ENCODE measurements at regions not wholly inside any gene's neighbourhood (a gene's known extent, or its start where the extent isn't known, plus 50 kb on each side); places are given as distances from the start of the nearest gene placed in this dataset.

DNA sequence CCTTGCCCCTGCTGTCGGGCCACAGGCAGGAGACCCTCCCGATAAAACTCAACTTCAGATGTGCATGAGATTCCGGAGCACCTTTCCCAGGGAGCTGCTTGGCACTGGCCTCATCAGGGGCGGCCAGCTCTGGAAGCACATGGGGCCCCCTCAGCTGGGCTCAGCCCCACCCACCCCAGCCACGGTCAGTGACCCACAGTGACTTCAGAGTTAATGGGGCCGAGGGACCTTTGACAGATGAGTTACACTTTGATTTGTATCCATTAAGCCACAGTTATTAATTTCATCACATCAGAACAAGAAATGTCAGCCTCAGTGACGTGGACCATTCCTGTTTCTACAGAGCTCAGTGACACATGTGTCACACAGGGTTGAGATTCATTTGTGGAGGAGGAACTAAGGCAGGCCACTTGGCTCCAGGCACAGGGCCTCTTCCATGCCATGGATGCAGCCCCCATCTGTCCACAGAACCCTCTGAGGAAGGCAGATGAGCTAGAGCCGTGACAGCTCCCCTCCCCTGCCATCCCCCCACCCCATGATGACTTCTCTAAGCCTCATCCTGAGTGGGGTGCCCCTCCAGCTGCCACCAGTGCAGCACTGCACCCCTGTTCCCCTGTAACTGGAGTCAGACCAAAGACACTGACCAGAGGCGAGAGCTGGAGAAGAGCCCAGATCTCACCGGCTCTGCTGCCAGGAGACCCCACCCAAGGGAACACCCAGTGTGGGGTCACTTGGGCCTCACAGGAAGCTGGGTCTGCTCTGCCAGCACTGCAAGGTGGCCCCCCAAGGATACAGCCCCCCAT, 69.4 kb upstream of the ADAMTS2 start:
- TF ChIP-seq POLR2AphosphoS5 (IDR thresholded peaks at IDR 0.05) (no peak), POLR2A (IDR thresholded peaks at IDR 0.05) (no peak)
- TF ChIP-seq, protein P1, sequence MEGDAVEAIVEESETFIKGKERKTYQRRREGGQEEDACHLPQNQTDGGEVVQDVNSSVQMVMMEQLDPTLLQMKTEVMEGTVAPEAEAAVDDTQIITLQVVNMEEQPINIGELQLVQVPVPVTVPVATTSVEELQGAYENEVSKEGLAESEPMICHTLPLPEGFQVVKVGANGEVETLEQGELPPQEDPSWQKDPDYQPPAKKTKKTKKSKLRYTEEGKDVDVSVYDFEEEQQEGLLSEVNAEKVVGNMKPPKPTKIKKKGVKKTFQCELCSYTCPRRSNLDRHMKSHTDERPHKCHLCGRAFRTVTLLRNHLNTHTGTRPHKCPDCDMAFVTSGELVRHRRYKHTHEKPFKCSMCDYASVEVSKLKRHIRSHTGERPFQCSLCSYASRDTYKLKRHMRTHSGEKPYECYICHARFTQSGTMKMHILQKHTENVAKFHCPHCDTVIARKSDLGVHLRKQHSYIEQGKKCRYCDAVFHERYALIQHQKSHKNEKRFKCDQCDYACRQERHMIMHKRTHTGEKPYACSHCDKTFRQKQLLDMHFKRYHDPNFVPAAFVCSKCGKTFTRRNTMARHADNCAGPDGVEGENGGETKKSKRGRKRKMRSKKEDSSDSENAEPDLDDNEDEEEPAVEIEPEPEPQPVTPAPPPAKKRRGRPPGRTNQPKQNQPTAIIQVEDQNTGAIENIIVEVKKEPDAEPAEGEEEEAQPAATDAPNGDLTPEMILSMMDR (IDR thresholded peaks at IDR 0.05 in 8 of 11, conservative IDR thresholded peaks at IDR 0.05 in 3 of 11) = no peak
- no peak overlapping the region for H3K27ac ChIP-seq
- intact Hi-C loops (cut with DNase I; ENCODE audit: low total_unique reads) = no loop called here
- H3K4me1 ChIP-seq = peaks cover 0 to 21% (median 7%) of the 10 kb centered on the region in 6 donors
- WGBS, 5 donors = 75 to 83% (median 76%) methylated on average over 7 to 10 of the region's 10 CpGs
- peaks cover 0 to 16% (median 0%) of the 10 kb centered on the region in 7 donors for H3K27me3 ChIP-seq (replicated peaks in 1 of 7)
- no peaks in the 10 kb centered on the region for H3K36me3 ChIP-seq
- H3K9me3 ChIP-seq = no peaks in the 10 kb centered on the region
- DNase-seq = no peak
- H3K4me3 ChIP-seq = no peak overlapping the region

DNA sequence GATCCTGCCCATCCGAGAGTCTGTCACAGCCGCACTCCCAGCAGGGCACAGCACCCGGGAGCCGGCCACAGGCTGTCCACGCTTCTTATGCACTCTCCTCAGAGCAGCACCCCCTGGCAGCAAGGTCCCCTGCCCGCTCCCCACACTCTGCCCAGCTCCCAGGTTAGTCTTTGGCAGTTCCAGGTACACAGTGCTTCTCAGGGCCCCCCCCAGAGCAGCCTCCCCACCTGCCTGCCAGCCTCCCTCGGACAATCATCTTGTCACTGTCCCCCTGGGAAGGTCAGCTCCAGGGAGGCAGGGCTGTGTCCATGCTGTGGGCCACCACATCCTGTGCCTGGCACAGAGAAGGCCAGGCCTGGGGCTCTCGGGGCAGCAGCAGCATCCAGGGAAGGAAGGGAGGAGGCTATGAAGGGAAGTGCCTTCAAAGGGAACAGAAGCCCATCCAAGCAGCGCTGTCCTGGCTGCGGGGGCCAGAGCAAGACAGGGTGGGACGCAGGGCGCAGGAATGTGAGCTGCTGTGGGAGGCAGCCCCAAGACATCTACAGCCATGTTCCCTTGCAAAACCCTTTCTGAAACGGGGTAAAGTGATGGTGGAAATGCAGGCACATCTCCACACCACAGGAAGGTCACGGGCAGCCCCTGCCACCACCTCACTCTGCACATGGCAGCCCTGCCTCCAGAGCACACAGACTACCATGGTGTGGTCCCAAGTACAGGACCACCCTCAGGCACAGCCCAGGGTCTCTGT, 68.6 kb upstream of the ADAMTS2 start:
- DNase-seq = no peak
- H3K27me3 ChIP-seq (replicated peaks in 1 of 7) = peaks cover 0 to 16% (median 0%) of the 10 kb centered on the region in 7 donors
- intact Hi-C loops (cut with DNase I; ENCODE audit: low total_unique reads) = no loop called here
- H3K4me1 ChIP-seq = peaks cover 0 to 21% (median 7%) of the 10 kb centered on the region in 6 donors
- H3K4me3 ChIP-seq = no peak overlapping the region
- no peaks in the 10 kb centered on the region for H3K36me3 ChIP-seq
- no peaks in the 10 kb centered on the region for H3K9me3 ChIP-seq
- no peak overlapping the region for H3K27ac ChIP-seq
- WGBS, 5 donors = 63 to 80% (median 73%) methylated on average over 9 to 14 of the region's 14 CpGs
- TF ChIP-seq POLR2A (IDR thresholded peaks at IDR 0.05) (no peak), POLR2AphosphoS5 (IDR thresholded peaks at IDR 0.05) (peak in 2 of 3 donors; percentile 34 to 41)

DNA sequence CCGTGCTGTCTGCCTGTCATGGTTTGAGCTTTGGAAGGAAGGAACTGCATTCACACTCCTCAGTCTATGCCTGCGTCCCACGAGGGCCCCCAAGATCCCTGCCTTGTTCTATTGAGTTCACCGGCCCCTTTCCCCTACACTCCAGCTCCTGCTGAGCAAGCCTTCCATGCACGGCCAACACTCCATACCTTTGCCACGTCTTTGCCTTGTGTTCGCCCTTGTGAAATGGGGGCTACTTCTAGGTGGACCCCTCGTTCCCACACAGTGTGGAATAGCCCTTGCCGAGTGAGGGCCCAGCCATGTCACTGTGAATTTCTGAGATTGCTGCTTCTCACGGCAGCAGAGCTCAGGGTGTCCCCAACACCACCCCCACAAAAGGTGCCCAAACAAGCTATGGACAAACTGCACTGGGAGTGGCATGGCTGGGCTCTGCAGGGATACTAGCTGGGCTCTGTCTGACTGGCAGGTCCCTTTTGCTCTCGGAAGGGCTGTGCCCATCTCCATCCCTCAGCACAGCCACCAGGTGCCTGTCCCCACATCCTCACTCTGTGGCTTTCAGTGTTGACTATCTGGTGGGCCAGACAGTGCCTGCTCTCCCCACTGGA, 67.9 kb upstream of the ADAMTS2 start:
- WGBS, 5 donors = 84 to 92% (median 88%) methylated on average over 10 to 11 of the region's 11 CpGs
- Histone ChIP-seq H3K4me3 (no peak overlapping the region), H3K4me1 (peaks cover 0 to 21% (median 7%) of the 10 kb centered on the region in 6 donors), H3K27me3 (replicated peaks in 1 of 7) (peaks cover 0 to 16% (median 0%) of the 10 kb centered on the region in 7 donors), H3K36me3 (no peaks in the 10 kb centered on the region), H3K27ac (no peak overlapping the region), H3K9me3 (no peaks in the 10 kb centered on the region)
- TF ChIP-seq POLR2AphosphoS5 (IDR thresholded peaks at IDR 0.05) (no peak), POLR2A (IDR thresholded peaks at IDR 0.05) (no peak)
- TF ChIP-seq, protein P1 (IDR thresholded peaks at IDR 0.05 in 8 of 11, conservative IDR thresholded peaks at IDR 0.05 in 3 of 11) = no peak
- intact Hi-C loops (cut with DNase I; ENCODE audit: low total_unique reads) = no loop called here
- DNase-seq = no peak

DNA sequence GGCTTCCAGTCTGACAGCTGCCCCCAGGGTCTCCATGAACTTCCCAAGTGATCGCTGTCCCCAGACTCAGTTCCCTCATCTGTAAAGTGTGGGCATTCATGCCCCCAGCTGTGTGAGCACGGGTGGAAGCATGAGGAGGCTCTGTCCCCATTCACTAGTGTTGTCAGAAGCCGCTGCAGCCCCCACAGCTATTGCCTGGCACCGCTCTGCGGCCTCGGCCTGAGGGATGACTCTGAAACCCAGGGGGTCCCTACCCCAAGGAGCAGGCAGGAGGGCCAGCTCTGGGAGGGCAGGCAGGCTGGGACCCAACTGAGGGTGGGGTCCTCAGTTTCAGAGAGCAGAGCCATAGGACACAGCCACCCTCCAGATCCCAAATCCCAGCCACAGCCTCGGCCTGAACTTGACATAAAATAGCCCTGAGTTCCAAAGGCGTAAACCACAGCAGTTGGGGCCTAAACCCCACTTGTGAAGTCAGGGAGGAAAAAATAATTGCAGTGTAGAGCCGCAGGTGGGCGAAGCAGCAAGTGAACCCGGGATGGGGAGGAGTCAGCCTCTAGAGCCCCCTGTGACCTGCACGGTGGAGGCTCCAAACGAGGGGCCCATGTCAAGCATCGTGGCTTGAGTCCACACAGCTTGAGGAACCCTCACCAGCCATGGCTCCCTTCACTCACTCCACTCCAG, 66.0 kb upstream of the ADAMTS2 start:
- no peaks in the 10 kb centered on the region for H3K9me3 ChIP-seq
- no peaks in the 10 kb centered on the region for H3K36me3 ChIP-seq
- DNase-seq = no peak
- TF ChIP-seq, protein P1 (IDR thresholded peaks at IDR 0.05 in 8 of 11, conservative IDR thresholded peaks at IDR 0.05 in 3 of 11) = no peak
- no peak for TF ChIP-seq POLR2AphosphoS5 (IDR thresholded peaks at IDR 0.05)
- no peak for TF ChIP-seq POLR2A (IDR thresholded peaks at IDR 0.05)
- intact Hi-C loops (cut with DNase I; ENCODE audit: low total_unique reads) = no loop called here
- H3K27ac ChIP-seq = no peak overlapping the region
- H3K4me3 ChIP-seq = no peak overlapping the region
- peaks cover 0 to 7% (median 0%) of the 10 kb centered on the region in 7 donors for H3K27me3 ChIP-seq (replicated peaks in 1 of 7)
- H3K4me1 ChIP-seq = peaks cover 0 to 21% (median 7%) of the 10 kb centered on the region in 6 donors
- 89 to 96% (median 93%) methylated on average over 13 to 14 of the region's 14 CpGs for WGBS, 5 donors

Measured in spleen (tissue), 11 donors.